Keratinocyte (primary cell): ENCODE measurements at regions not wholly inside any gene's neighbourhood (a gene's known extent, or its start where the extent isn't known, plus 50 kb on each side); places are given as distances from the start of the nearest gene placed in this dataset.

ENCODE experiments used
- DNase-seq: peaks from one replicate; pipeline ENCODE4 v3.0.0-alpha.2; 2011; ENCODE audit warnings: low read depth, missing footprints, low spot score
- FAIRE-seq: peaks from 2 replicates; lab custom pipeline; 2011; peaks lifted over from hg19 to GRCh38; lab: Jason Lieb, UNC
- H2AFZ ChIP-seq: 2 replicates; pipeline ENCODE4 v1.6.0; 2012; ENCODE audit warnings: low read length, control low read depth, inconsistent platforms; ENCODE audit not compliant: control insufficient read depth
- H3K27ac ChIP-seq: 2 replicates; pipeline ENCODE4 v1.5.1; 2011; ENCODE audit warnings: low read length; ENCODE audit not compliant: control insufficient read depth, insufficient read depth
- H3K27me3 ChIP-seq: 3 replicates; pipeline ENCODE4 v1.6.0; 2011; ENCODE audit warnings: low read length; ENCODE audit not compliant: control insufficient read depth, insufficient read depth; ENCODE audit errors: extremely low read depth
- H3K36me3 ChIP-seq, 2 experiments: 2 replicates in 1 of 2; 3 replicates in 1 of 2; pipeline ENCODE4 v1.5.1; 2011; ENCODE audit warnings: low read length in 2 of 2, mild to moderate bottlenecking in 1 of 2; ENCODE audit not compliant: control insufficient read depth in 2 of 2, insufficient read depth in 2 of 2; ENCODE audit errors: extremely low read depth in 1 of 2
- H3K4me1 ChIP-seq: 3 replicates; pipeline ENCODE4 v1.5.1; 2011; ENCODE audit warnings: low read length; ENCODE audit not compliant: control insufficient read depth, insufficient read depth; ENCODE audit errors: extremely low read depth
- H3K4me2 ChIP-seq: 3 replicates; pipeline ENCODE4 v1.6.0; 2011; ENCODE audit warnings: low read depth, low read length; ENCODE audit not compliant: control insufficient read depth, insufficient read depth; ENCODE audit errors: extremely low read depth
- H3K4me3 ChIP-seq, 3 experiments: fragments of 200-600 bp in 1 of 3; sonication (generic) in 1 of 3; 2 replicates in 2 of 3; 3 replicates in 1 of 3; pipeline ENCODE4 v1.5.1; 2011 to 2016; ENCODE audit warnings: low read length in 3 of 3, mild to moderate bottlenecking in 3 of 3, control low read depth in 2 of 3, inconsistent platforms in 1 of 3, low read depth in 1 of 3, mixed read lengths in 1 of 3, mixed run types in 1 of 3, moderate library complexity in 1 of 3; ENCODE audit not compliant: control insufficient read depth in 2 of 3, insufficient read depth in 2 of 3; ENCODE audit errors: extremely low read depth in 1 of 3
- H3K79me2 ChIP-seq: 2 replicates; pipeline ENCODE4 v1.6.0; 2012; ENCODE audit warnings: low read length; ENCODE audit not compliant: control insufficient read depth, insufficient read depth
- H3K9ac ChIP-seq: 3 replicates; pipeline ENCODE4 v1.6.0; 2011; ENCODE audit warnings: low read length; ENCODE audit not compliant: control insufficient read depth, insufficient read depth; ENCODE audit errors: extremely low read depth
- H3K9me1 ChIP-seq: 3 replicates; pipeline ENCODE4 v1.6.0; 2011; ENCODE audit warnings: low read length; ENCODE audit not compliant: control insufficient read depth, insufficient read depth; ENCODE audit errors: extremely low read depth
- H3K9me3 ChIP-seq: 2 replicates; pipeline ENCODE4 v1.5.1; 2012; ENCODE audit warnings: low read depth, low read length; ENCODE audit not compliant: control insufficient read depth
- H4K20me1 ChIP-seq: 3 replicates; pipeline ENCODE4 v1.6.0; 2011; ENCODE audit warnings: low read length; ENCODE audit not compliant: control insufficient read depth, insufficient read depth; ENCODE audit errors: extremely low read depth
- EZH2 ChIP-seq: IDR thresholded peaks from one replicate; pipeline ENCODE4 v1.6.1; 2012; ENCODE audit warnings: inconsistent platforms, mild to moderate bottlenecking, low read length, moderate library complexity
- dilution Hi-C: fragments of 300-500 bp; cut with MboI; formaldehyde crosslinking; loops from one replicate; pipeline ENCODE4 v1.7.0; 2020; ENCODE audit warnings: low sequenced_read_pairs; ENCODE audit not compliant: extremely low pct_ligation_motif_present
- TF ChIP-seq, protein P1 (sequence below), 3 experiments: IDR thresholded peaks in 1 of 3; conservative IDR thresholded peaks in 1 of 3; optimal IDR thresholded peaks in 1 of 3; 2 replicates in 2 of 3; 3 replicates in 1 of 3; pipeline versions ENCODE3 to v1.5.1; 2011; ENCODE audit warnings: low read length in 3 of 3, mild to moderate bottlenecking in 3 of 3, moderate library complexity in 2 of 3, control low read depth in 1 of 3, inconsistent platforms in 1 of 3; ENCODE audit not compliant: insufficient read depth in 2 of 3; ENCODE audit errors: extremely low read depth in 1 of 3

- no peaks in the 10 kb centered on the region for H3K79me2 ChIP-seq
- TF ChIP-seq, protein P1, sequence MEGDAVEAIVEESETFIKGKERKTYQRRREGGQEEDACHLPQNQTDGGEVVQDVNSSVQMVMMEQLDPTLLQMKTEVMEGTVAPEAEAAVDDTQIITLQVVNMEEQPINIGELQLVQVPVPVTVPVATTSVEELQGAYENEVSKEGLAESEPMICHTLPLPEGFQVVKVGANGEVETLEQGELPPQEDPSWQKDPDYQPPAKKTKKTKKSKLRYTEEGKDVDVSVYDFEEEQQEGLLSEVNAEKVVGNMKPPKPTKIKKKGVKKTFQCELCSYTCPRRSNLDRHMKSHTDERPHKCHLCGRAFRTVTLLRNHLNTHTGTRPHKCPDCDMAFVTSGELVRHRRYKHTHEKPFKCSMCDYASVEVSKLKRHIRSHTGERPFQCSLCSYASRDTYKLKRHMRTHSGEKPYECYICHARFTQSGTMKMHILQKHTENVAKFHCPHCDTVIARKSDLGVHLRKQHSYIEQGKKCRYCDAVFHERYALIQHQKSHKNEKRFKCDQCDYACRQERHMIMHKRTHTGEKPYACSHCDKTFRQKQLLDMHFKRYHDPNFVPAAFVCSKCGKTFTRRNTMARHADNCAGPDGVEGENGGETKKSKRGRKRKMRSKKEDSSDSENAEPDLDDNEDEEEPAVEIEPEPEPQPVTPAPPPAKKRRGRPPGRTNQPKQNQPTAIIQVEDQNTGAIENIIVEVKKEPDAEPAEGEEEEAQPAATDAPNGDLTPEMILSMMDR (optimal IDR thresholded peaks at IDR 0.05 in 1 of 3, IDR thresholded peaks at IDR 0.05 in 1 of 3, conservative IDR thresholded peaks at IDR 0.05 in 1 of 3; ENCODE audit: extremely low read depth in 1 of 3, insufficient read depth in 2 of 3, low read length in 3 of 3): no peak
- no peak overlapping the region for H3K27ac ChIP-seq
- no peaks in the 10 kb centered on the region for H3K36me3 ChIP-seq
- H3K4me3 ChIP-seq: no peak overlapping the region
- no peak overlapping the region for H3K4me2 ChIP-seq
- dilution Hi-C loops: no loop called here
- no peak overlapping the region for H3K9ac ChIP-seq
- H3K9me3 ChIP-seq: peaks cover 8% of the 10 kb centered on the region
- H3K4me1 ChIP-seq: no peaks in the 10 kb centered on the region
- H3K9me1 ChIP-seq: no peaks in the 10 kb centered on the region
- DNase-seq (no peak), FAIRE-seq (no peak)
- H3K27me3 ChIP-seq: no peaks in the 10 kb centered on the region
- H4K20me1 ChIP-seq: no peaks in the 10 kb centered on the region
- H2AFZ ChIP-seq: no peak overlapping the region
Measured at GRCh38 chr10:133018491-133018890, 69.2 kb upstream of the ADGRA1 start.

DNA sequence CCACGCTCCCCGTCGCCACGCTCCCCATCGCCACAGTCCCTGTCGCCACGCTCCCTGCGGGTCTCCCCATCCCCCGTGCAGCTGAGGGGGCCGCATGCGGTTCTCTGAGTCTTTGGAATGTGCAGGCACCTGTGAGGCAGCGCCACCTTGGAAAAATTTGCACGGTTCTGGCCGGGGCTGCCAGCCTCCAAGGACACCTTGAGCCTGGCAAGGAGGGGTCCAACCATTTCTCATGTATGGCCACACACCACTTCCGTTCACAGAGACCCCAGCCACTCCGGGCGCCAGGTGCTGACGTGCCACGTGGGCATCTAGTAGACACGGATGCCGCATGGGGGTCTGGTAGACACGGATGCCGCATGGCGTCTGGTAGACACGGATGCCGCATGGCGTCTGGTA, 70.5 kb upstream of the ADGRA1 start:
- dilution Hi-C loops: no loop called here
- H3K9ac ChIP-seq: no peak overlapping the region

More for the DNA sequence above, 70.5 kb upstream of the ADGRA1 start:
- Histone ChIP-seq H3K4me2 (no peak overlapping the region), H3K4me3 (no peak overlapping the region), H3K27ac (no peak overlapping the region), H3K27me3 (no peaks in the 10 kb centered on the region), H2AFZ (no peak overlapping the region), H3K36me3 (no peaks in the 10 kb centered on the region), H3K9me3 (peaks cover 10% of the 10 kb centered on the region), H3K9me1 (no peaks in the 10 kb centered on the region), H4K20me1 (no peaks in the 10 kb centered on the region), H3K4me1 (no peaks in the 10 kb centered on the region), H3K79me2 (no peaks in the 10 kb centered on the region)
- no peak for TF ChIP-seq EZH2
- TF ChIP-seq, protein P1 (optimal IDR thresholded peaks at IDR 0.05 in 1 of 3, IDR thresholded peaks at IDR 0.05 in 1 of 3, conservative IDR thresholded peaks at IDR 0.05 in 1 of 3; ENCODE audit: extremely low read depth in 1 of 3, insufficient read depth in 2 of 3, low read length in 3 of 3): no peak
- DNase-seq (no peak), FAIRE-seq (no peak)
